HepG2 (cell line): ENCODE measurements at regions not wholly inside any gene's neighbourhood (a gene's known extent, or its start where the extent isn't known, plus 50 kb on each side); places are given as distances from the start of the nearest gene placed in this dataset.

ENCODE experiments used
- ATAC-seq: fragments of 200-7000 bp; cut with Tn5 transposase; 3 replicates; pipeline ENCODE4 v1.9.1; 2020; ENCODE audit warnings: mild to moderate bottlenecking, moderate library complexity
- BruUV-seq: library from RNA; stranded (reverse); fragments of 400-500 nt; replicated peaks from 2 replicates; lab custom pipeline; 2021; lab: Mats Ljungman, UMichigan
- CTCF ChIA-PET: fragments of 300-600 bp; formaldehyde crosslinking; extraction: SDS; loops from one replicate; lab custom pipeline; 2021; ENCODE audit warnings: low total read pairs, inconsistent platforms, low intra/inter-chr PET ratio; lab: Yijun Ruan, JAX
- POLR2A ChIA-PET: fragments of 350-600 bp; sonication (Branson Sonifier 250); formaldehyde crosslinking; loops from one replicate; lab custom pipeline; 2020; ENCODE audit warnings: antibody characterized with exemption, inconsistent platforms; lab: Yijun Ruan, JAX
- DNase-seq: peaks from one replicate; pipeline ENCODE4 v3.0.0-alpha.2; 2015; ENCODE audit warnings: low spot score
- FAIRE-seq: peaks from 3 replicates; lab custom pipeline; 2011; peaks lifted over from hg19 to GRCh38; lab: Jason Lieb, UNC
- H2AFZ ChIP-seq: one replicate; pipeline ENCODE4 v1.6.1; 2011; ENCODE audit warnings: low read length, inconsistent platforms
- H3K27ac ChIP-seq: fragments of 300-600 bp; 3 replicates; pipeline ENCODE4 v1.8.0; 2011; ENCODE audit warnings: mixed run types, mild to moderate bottlenecking, mixed read lengths, low read length, inconsistent platforms; ENCODE audit not compliant: insufficient read depth; ENCODE audit errors: extremely low read length
- H3K27me3 ChIP-seq, 2 experiments: fragments of 200-600 bp in 1 of 2; 2 replicates in 1 of 2; 3 replicates in 1 of 2; pipeline versions ENCODE4 v1.6.0 to v1.8.0; 2011; ENCODE audit warnings: low read length in 2 of 2, mild to moderate bottlenecking in 2 of 2, moderate library complexity in 2 of 2, inconsistent platforms in 1 of 2; ENCODE audit not compliant: insufficient read depth in 2 of 2, control insufficient read depth in 1 of 2
- H3K36me3 ChIP-seq, 2 experiments: fragments of 200-600 bp in 1 of 2; replicated peaks in 1 of 2; 2 replicates in 1 of 2; 3 replicates in 1 of 2; pipeline versions ENCODE4 v1.5.1 to v1.8.0; 2011; ENCODE audit warnings: low read length in 2 of 2, inconsistent platforms in 1 of 2; ENCODE audit not compliant: insufficient read depth in 2 of 2, control insufficient read depth in 1 of 2
- H3K4me1 ChIP-seq: 2 replicates; pipeline ENCODE4 v1.5.1; 2012; ENCODE audit warnings: low read length, inconsistent platforms; ENCODE audit not compliant: insufficient read depth
- H3K4me2 ChIP-seq: 2 replicates; pipeline ENCODE4 v1.6.0; 2011; ENCODE audit warnings: low read depth, low read length, inconsistent platforms
- H3K4me3 ChIP-seq, 3 experiments: fragments of 200-600 bp in 1 of 3; sonication (generic), shearing (Covaris generic) in 1 of 3; replicated peaks in 1 of 3; 2 replicates each; pipeline ENCODE4 v1.5.1; 2011 to 2016; ENCODE audit warnings: low read length in 3 of 3, inconsistent platforms in 2 of 3, low read depth in 2 of 3, mild to moderate bottlenecking in 2 of 3, control low read depth in 1 of 3, mixed read lengths in 1 of 3; ENCODE audit not compliant: insufficient read depth in 1 of 3
- H3K79me2 ChIP-seq: one replicate; pipeline ENCODE4 v1.6.1; 2011; ENCODE audit warnings: low read length, inconsistent platforms; ENCODE audit not compliant: insufficient read depth
- H3K9ac ChIP-seq: 2 replicates; pipeline ENCODE4 v1.6.0; 2011; ENCODE audit warnings: mild to moderate bottlenecking, low read depth, low read length, inconsistent platforms; ENCODE audit not compliant: insufficient read depth
- H3K9me3 ChIP-seq: 2 replicates; pipeline ENCODE4 v1.5.1; 2012; ENCODE audit warnings: mild to moderate bottlenecking, low read length
- H4K20me1 ChIP-seq: 2 replicates; pipeline ENCODE4 v1.6.0; 2011; ENCODE audit warnings: inconsistent platforms, mild to moderate bottlenecking, low read length, moderate library complexity; ENCODE audit not compliant: insufficient read depth
- BCL6 ChIP-seq: IDR thresholded peaks from 2 replicates; pipeline ENCODE4 v1.6.1; 2016; ENCODE audit warnings: missing genetic modification reagents, missing compliant biosample characterization
- BRCA1 ChIP-seq: sonication (generic); formaldehyde crosslinking; IDR thresholded peaks from 2 replicates; pipeline ENCODE4 v1.4.0; 2020; ENCODE audit warnings: missing genetic modification reagents
- CCAR2 ChIP-seq: fragments of 200-400 bp; formaldehyde crosslinking; optimal IDR thresholded peaks from 2 replicates; pipeline ENCODE3; 2018; ENCODE audit warnings: low read depth, mild to moderate bottlenecking, low read length, moderate library complexity
- ELK4 ChIP-seq: sonication (generic); formaldehyde crosslinking; IDR thresholded peaks from 2 replicates; pipeline ENCODE4 v1.9.0; 2021; ENCODE audit warnings: missing genetic modification reagents, borderline replicate concordance
- PHF8 ChIP-seq: sonication (generic); formaldehyde crosslinking; IDR thresholded peaks from 2 replicates; pipeline ENCODE4 v1.5.0; 2020; ENCODE audit warnings: missing genetic modification reagents
- RARA ChIP-seq: IDR thresholded peaks from 2 replicates; pipeline ENCODE4 v1.6.1; 2016; ENCODE audit warnings: missing genetic modification reagents, missing compliant biosample characterization
- SAFB2 ChIP-seq: sonication (generic); formaldehyde crosslinking; IDR thresholded peaks from 2 replicates; pipeline ENCODE4 v1.5.1; 2020; ENCODE audit warnings: missing genetic modification reagents, low read depth, mild to moderate bottlenecking, borderline replicate concordance
- THYN1 ChIP-seq: sonication (generic); formaldehyde crosslinking; IDR thresholded peaks from 2 replicates; pipeline ENCODE4 v1.8.1; 2023; ENCODE audit warnings: low read depth, mild to moderate bottlenecking, moderate library complexity, missing genetic modification reagents, borderline replicate concordance
- ZBTB40 ChIP-seq, 2 experiments: fragments of 450-650 bp in 1 of 2; sonication (generic) in 1 of 2; formaldehyde crosslinking in 1 of 2; IDR thresholded peaks; 2 replicates each; pipeline versions ENCODE4 v1.6.1 to v1.8.0; 2016 to 2022; ENCODE audit warnings: antibody characterized with exemption in 1 of 2, mild to moderate bottlenecking in 1 of 2, missing genetic modification reagents in 1 of 2
- ZBTB42 ChIP-seq: sonication (generic); formaldehyde crosslinking; IDR thresholded peaks from 2 replicates; pipeline ENCODE4 v1.5.0; 2020; ENCODE audit warnings: mild to moderate bottlenecking, missing genetic modification reagents
- ZNF275 ChIP-seq: sonication (generic); formaldehyde crosslinking; IDR thresholded peaks from 2 replicates; pipeline ENCODE4 v1.8.0; 2022; ENCODE audit warnings: missing genetic modification reagents, mild to moderate bottlenecking, inconsistent platforms, borderline replicate concordance
- WGBS: methylation state at CpG from one replicate; pipeline ENCODE4 v1.1.6; 2017; ENCODE audit warnings: low lambda C conversion rate; 5-methylcytosine and 5-hydroxymethylcytosine counted together
- in situ Hi-C: cut with HindIII; loops from 2 replicates; pipeline ENCODE4 v1.10.0; 2017; ENCODE audit warnings: low pct_unique_long_range_greater_than_20kb; ENCODE audit not compliant: extremely low pct_ligation_motif_present
- intact Hi-C: fragments of 100-400 bp; cut with micrococcal nuclease; formaldehyde crosslinking; loops from one replicate; pipeline ENCODE4 v1.10.0; 2022; ENCODE audit not compliant: unreplicated experiment

GRCh38 chr10:85148693-85149640, 820.6 kb downstream of the CCSER2 start:
- H3K4me3 ChIP-seq: no peak overlapping the region
- no peaks in the 10 kb centered on the region for H3K4me1 ChIP-seq
- CTCF ChIA-PET: no interaction called here
- H3K9me3 ChIP-seq: no peaks in the 10 kb centered on the region
- ATAC-seq (no peak), FAIRE-seq (no peak), DNase-seq (no peak)
- in situ Hi-C loops (no loop called here), intact Hi-C loops (no loop called here)
- POLR2A ChIA-PET: no interaction called here
- WGBS: 14% methylated on average over 11 of the region's 15 CpGs
- no TSS peak for BruUV-seq
- H3K4me2 ChIP-seq: no peak overlapping the region
- no peaks in the 10 kb centered on the region for H3K27me3 ChIP-seq
- no peaks in the 10 kb centered on the region for H3K79me2 ChIP-seq
- no peak overlapping the region for H3K9ac ChIP-seq
- no peaks in the 10 kb centered on the region for H4K20me1 ChIP-seq
- no peaks in the 10 kb centered on the region for H3K36me3 ChIP-seq
- H3K27ac ChIP-seq: no peak overlapping the region
- no peak overlapping the region for H2AFZ ChIP-seq
- no peak for TF ChIP-seq THYN1 (CRISPR knock-in tag)
- TF ChIP-seq BCL6 (CRISPR knock-in tag): no peak
- no peak for TF ChIP-seq PHF8 (CRISPR knock-in tag)
- no peak for TF ChIP-seq ELK4 (CRISPR knock-in tag)
- TF ChIP-seq ZBTB42 (CRISPR knock-in tag): no peak
- TF ChIP-seq ZNF275 (CRISPR knock-in tag): no peak
- TF ChIP-seq ZBTB40 (IDR thresholded peaks at IDR 0.05): no peak
- TF ChIP-seq ZBTB40 (CRISPR knock-in tag; IDR thresholded peaks at IDR 0.05): no peak
- TF ChIP-seq SAFB2 (CRISPR knock-in tag): no peak
- no peak for TF ChIP-seq BRCA1 (CRISPR knock-in tag)
- TF ChIP-seq CCAR2: no peak
- no peak for TF ChIP-seq RARA (CRISPR knock-in tag)
